Ecto neural progenitor cell (in vitro differentiated cells): ENCODE measurements at regions not wholly inside any gene's neighbourhood (a gene's known extent, or its start where the extent isn't known, plus 50 kb on each side); places are given as distances from the start of the nearest gene placed in this dataset.
"Not testable (repeated sequence)": the region's sequence is repeated elsewhere in the genome, so short reads cannot be mapped to it uniquely, and the experiment has no call there.

Experiments used
- DNase-seq: peaks from one replicate; pipeline ENCODE4 v3.0.0-alpha.2; 2018; ENCODE audit warnings: low spot score

GRCh38 chr19:27966390-27966816, 1246.5 kb downstream of the UQCRFS1 start:
- DNase-seq: no peak

DNA sequence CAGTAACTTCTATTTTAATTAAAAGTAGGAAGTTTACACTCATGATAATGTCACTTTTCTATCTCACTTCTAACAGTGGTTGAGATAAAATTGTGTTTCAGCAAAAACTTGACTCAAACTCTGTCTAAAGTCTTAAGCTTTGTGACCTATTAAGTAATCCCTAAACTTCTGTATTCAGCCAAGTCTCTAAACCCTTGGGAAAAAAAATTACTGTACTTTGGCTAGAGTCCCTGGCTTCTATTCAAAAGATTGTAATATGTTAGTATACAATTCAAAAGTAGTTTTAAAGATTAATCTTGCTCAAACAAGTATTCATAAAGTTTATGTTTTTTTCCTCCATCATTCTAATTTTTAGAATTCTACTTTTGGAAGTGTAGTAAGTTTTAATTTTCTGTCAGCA, 1248.8 kb downstream of the UQCRFS1 start:
- no peak for DNase-seq

GRCh38 chr19:27962264-27962663, 1250.7 kb downstream of the UQCRFS1 start:
- DNase-seq: no peak

DNA sequence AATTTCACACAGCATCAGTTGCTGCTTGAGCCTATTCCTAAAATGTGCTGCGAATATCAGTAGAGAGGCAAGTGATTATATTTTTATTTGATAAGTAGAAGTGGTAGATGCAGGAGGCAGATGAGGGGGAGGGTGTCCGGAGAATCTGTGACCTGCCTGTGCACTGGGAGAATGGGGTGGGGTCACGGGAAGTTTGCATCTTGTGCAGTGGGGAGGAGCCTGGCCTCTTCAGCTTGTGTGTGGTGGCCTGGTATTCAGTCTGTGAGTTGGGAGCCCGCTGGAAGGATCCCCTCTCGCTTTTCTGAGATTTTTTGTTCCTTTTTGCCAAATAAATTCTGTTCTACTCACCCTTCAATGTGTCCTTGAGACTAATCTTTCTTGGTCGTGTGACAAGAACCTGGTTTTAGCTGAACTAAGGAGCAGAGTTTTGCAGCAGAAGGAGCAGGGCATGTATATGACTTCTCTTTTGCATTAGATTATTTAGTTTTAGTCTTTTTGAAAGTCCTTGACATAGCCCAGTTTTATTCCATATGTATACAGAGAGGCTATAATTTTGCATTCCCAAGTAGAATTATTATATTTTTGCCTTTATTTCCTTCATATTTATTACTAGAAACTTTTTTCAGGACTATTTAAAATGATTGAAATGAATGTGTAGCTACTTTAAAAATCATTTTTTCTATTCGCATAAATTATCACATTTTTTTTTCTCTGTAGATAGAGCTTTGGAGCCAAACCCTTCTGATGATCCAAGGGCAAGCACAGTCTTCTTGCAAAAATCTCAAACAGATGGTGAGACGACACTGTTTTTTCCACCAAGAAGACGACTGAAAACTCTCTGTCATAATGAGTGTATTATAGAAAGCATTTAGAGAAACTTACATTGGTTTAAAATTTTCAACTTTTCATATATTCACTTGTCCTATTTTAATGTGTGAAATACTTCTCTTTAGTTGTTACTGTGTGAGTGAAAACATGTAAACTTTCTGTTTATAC, 1257.2 kb downstream of the UQCRFS1 start:
- no peak for DNase-seq

DNA sequence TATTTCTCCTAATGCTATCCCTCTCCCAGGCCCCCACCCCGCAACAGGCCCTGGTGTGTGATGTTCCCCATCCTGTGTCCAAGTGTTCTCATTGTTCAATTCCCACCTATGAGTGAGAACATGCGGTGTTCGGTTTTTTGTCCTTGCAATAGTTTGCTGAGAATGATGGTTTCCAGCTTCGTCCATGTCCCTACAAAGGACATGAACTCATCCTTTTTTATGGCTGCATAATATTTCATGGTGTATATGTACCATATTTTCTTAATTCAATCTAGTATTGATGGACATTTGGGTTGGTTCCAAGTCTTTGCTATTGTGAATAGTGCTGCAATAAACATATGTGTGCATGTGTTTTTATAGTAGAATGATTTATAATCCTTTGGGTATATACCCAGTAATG, 1270.3 kb downstream of the UQCRFS1 start:
- DNase-seq: not testable (repeated sequence)

DNA sequence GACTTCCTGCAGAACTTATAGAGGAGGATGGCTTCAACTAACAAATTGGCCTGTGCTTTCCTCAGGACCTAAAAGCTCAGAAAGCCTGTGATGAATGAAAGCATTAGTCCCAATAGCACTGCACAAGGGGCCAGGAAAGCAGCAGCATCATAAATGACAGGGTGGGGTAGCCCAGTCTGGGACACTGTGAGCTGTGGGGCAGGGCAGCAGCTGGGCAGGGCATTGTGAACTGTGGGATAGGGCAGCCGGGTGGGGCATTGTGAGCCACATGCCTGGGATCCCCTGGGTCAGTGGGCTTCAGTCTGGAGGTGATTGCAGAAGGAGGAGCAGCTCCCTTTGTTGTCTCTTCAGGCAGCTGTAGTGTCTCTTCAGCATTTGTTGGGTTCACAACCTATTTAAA, 1276.8 kb downstream of the UQCRFS1 start:
- no peak for DNase-seq

- DNase-seq: no peak
These were observed 1277.3 kb downstream of the UQCRFS1 start for GRCh38 chr19:27935669-27936068.

DNA sequence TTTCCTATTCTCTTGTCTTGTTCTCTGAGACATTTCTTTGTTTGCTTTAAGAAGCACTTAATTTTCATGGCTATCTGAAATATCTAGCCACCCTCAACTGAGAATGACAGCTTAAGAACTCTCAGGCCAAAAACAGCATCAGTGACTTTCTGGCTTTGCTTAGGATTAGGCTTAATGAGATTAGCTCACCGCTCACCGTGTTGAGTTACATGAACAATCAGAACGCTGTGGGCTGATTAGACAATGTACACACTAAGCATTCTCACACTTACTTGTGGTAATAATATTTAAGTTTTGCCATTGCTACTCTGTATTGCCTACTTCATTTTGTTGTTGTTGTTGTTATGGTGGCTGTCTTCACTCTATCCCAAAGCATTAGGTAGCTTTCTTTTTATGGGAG, 1283.6 kb downstream of the UQCRFS1 start:
- DNase-seq: no peak

- DNase-seq: no peak
These were observed 1287.7 kb downstream of the UQCRFS1 start for GRCh38 chr19:27925202-27925601.

- DNase-seq: no peak
These were observed 1290.0 kb downstream of the UQCRFS1 start for GRCh38 chr19:27922970-27923369.

DNA sequence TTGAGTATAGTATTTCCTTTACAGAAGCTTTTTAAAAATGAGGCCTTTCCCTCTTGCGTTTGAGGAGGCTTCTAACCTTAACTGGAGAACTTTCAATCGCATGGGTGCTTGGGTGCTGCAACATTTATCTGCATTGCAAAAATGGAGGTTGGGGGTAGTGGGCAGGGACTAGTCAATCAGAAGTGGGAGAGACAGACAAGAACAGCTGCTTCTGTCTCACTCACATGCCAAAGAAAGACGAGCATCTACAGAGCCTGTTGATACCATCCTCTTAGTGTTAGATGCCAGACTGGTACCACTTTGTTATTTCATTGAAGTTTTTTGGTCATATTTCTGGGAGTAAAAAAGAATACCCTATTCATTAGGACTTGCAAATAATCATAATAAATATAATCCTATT, 1292.2 kb downstream of the UQCRFS1 start:
- no peak for DNase-seq

- DNase-seq: no peak
These were observed 1294.1 kb downstream of the UQCRFS1 start for GRCh38 chr19:27918818-27919217.

- DNase-seq: no peak
These were observed 1301.6 kb downstream of the UQCRFS1 start for GRCh38 chr19:27911122-27911898.

DNA sequence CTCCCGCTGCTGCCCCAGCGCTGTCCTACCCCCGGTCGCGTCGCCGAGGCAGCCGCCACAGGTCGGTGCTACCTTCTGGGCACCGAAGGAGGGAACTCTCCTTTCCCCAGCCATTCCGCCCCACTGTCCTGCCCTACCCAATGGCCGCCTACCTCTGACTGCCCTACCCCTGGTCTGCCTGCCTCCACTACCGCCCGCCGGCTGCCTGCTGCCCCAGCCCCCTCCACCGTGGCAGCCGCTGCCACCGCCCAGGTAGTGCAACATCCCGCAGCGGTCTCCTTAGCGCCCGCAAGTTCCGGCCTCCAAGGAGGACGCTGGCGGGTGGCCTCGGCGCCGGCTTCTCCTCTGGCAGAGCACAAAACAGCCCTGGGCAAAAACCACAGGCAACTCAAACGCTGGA, 1303.1 kb downstream of the UQCRFS1 start:
- DNase-seq: no peak

GRCh38 chr19:27909185-27909840, 1303.6 kb downstream of the UQCRFS1 start:
- no peak for DNase-seq

- no peak for DNase-seq
These were observed 1306.9 kb downstream of the UQCRFS1 start for GRCh38 chr19:27906081-27906480.

DNA sequence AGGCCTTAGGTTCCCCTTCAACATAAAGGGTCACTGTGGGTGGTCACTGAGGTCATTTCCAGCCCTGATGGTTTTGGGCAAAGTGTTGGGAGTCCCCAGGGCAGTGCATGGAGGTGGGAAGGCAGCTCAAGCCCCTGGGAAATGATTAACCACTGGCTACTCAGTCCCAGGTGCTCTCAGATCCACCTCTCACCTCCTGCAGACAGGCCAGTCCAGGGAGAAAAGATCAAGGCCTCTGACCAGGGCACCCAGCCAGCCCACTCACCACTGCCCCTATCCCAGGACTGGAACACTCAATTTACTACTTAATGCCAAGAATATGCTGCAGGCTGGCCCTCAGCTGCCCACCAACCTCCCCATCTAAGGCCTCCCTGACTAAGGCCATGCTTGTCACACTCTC, 1307.9 kb downstream of the UQCRFS1 start:
- no peak for DNase-seq

- no peak for DNase-seq
These were observed 1311.9 kb downstream of the UQCRFS1 start for GRCh38 chr19:27901078-27901477.

- no peak for DNase-seq
These were observed 1316.9 kb downstream of the UQCRFS1 start for GRCh38 chr19:27896091-27896490.

DNA sequence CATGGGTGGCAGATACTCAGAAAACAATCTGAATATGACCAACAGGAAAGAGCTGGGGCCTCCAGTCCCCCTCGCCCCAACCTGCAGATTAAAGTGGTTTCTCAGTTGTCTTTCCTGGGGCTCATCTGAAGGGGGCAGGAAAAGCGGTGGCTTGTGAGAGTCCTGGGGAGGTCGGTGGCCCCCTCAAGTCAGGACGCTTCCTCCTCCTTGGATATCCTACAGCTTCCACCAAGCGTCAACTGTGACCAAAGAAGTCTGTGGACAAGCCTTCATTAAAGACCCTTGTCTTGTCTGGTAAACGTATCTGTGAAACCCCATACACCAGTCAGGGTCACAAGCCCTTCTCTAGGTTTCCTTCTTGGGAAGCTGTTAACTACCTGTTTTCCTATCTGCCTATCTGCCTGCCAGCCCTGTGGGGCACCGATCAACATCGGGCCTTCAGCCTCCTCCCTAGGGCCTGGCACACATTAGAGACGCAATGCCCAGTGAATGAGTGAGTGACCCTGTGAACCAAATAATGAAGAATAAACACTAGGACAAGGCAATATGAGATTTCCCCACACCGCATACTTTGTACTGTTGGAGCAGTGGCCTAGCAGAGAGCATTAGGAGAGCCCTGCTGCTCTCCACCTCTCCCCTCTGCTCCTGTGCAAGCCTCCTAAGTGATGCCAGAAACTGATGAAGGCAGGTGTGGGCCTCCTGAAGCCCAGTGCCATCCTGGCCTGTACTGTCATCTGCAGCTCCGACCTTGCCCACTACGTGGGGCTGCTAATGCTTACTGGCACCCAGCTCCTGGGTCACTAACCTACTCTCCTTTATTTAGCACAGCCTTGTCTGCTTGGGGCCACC, 1317.8 kb downstream of the UQCRFS1 start:
- DNase-seq: no peak

DNA sequence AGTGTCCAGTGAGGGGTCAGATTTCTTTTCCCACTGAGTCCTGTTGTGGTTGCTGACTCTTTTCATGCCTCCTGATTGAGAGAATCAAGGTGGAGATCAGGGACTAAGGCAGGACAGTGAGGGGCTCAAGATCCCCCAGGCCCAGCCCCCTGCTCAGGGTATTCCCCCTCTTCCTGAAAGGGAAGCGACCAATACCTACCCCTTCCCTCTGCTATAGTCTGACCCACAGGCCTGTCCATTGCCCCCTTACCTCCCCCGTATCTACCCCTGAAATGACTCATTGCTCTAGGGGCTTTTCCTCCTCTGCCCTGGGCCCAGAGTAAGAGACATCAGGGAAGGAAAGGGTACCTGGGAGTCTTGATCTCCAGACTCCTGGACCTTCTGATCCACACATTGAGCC, 1320.5 kb downstream of the UQCRFS1 start:
- DNase-seq: no peak

- no peak for DNase-seq
These were observed 1321.5 kb downstream of the UQCRFS1 start for GRCh38 chr19:27891411-27891810.
